SH-SY5Y (cell line): ENCODE measurements at regions not wholly inside any gene's neighbourhood (a gene's known extent, or its start where the extent isn't known, plus 50 kb on each side); places are given as distances from the start of the nearest gene placed in this dataset.

Experiments
- GATA2 ChIP-seq: IDR thresholded peaks from 2 replicates; pipeline ENCODE4 v1.6.1; 2011; ENCODE audit warnings: mild to moderate bottlenecking, low read depth, low read length
- GATA3 ChIP-seq: IDR thresholded peaks from 2 replicates; pipeline ENCODE4 v1.6.1; 2011; ENCODE audit warnings: low read depth, mild to moderate bottlenecking, low read length, moderate library complexity

DNA sequence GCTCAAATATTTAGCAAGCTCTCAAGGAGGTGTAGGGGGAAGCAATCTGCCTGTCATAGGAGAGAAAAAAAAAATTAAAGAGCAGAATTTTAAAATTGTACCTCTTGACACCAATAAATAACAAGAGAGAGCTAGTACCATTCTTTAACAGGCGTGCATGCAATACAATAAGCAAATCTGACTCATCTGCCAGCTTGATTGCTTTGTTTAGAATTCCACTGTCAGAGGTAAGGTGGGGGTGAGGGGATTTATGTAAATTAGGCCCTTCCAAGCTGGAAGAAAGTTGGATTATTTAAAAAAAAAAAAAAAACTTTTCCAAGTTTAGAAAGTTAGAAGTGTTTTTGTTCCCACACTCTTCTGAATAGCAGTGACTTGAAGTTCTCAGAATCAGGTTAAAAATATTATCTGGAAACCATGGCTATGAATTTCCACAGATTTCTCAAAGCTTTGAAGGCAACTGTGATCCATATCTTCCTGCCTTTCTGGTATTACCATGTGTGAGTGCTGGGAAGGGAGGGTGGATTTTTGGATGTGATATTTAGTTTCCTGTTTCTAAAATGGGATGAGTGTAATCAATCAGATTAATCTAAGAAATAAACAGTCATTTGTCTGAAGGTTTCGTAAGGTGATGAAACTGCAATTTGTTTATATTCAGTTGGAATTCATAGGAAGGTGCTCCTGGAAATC lies 477.5 kb downstream of the TLE4 start:
- TF ChIP-seq GATA3: no peak
- TF ChIP-seq GATA2: no peak
